Astrocyte of the hippocampus (primary cell): ENCODE measurements at regions not wholly inside any gene's neighbourhood (a gene's known extent, or its start where the extent isn't known, plus 50 kb on each side); places are given as distances from the start of the nearest gene placed in this dataset.
"Not testable (repeated sequence)": the region's sequence is repeated elsewhere in the genome, so short reads cannot be mapped to it uniquely, and the experiment has no call there.

Experiments
- DNase-seq: peaks from one replicate; pipeline ENCODE4 v3.0.0; 2011; ENCODE audit warnings: low read depth, low spot score

- no peak for DNase-seq
Measured at GRCh38 chr1:236343246-236343870, 50.7 kb upstream of the EDARADD start.

GRCh38 chr1:236342403-236343245 lies 51.5 kb upstream of the EDARADD start:
- DNase-seq, result no peak

- no peak for DNase-seq
Measured at GRCh38 chr1:236341298-236341697, 52.8 kb upstream of the EDARADD start.

GRCh38 chr1:236338096-236338495 lies 56.0 kb upstream of the EDARADD start:
- DNase-seq, result peak; percentile 59

- DNase-seq, result no peak
Measured at GRCh38 chr1:236336084-236336483, 54.3 kb upstream of the ERO1B start.

- DNase-seq, result not testable (repeated sequence)
Measured at GRCh38 chr1:236335633-236336032, 53.9 kb upstream of the ERO1B start.

GRCh38 chr1:236334893-236335545 lies 53.3 kb upstream of the ERO1B start:
- DNase-seq, result no peak

GRCh38 chr1:236332092-236332758 lies 50.5 kb upstream of the ERO1B start:
- no peak for DNase-seq
